Astrocyte (in vitro differentiated cells and primary cell): ENCODE measurements at regions not wholly inside any gene's neighbourhood (a gene's known extent, or its start where the extent isn't known, plus 50 kb on each side); places are given as distances from the start of the nearest gene placed in this dataset.

Experiments used
- DNase-seq: peaks from one replicate; pipeline ENCODE4 v3.0.0-alpha.2; 2010; ENCODE audit warnings: low read depth
- FAIRE-seq: peaks from 2 replicates; lab custom pipeline; 2011; peaks lifted over from hg19 to GRCh38; lab: Jason Lieb, UNC
- H2AFZ ChIP-seq: 2 replicates; pipeline ENCODE4 v1.6.0; 2012; ENCODE audit warnings: low read depth, low read length, inconsistent platforms
- H3K27ac ChIP-seq: 2 replicates; pipeline ENCODE4 v1.5.1; 2011; ENCODE audit warnings: low read depth, low read length, inconsistent platforms
- H3K27me3 ChIP-seq: 2 replicates; pipeline ENCODE4 v1.6.0; 2011; ENCODE audit warnings: low read length, inconsistent platforms; ENCODE audit not compliant: insufficient read depth
- H3K36me3 ChIP-seq: 2 replicates; pipeline ENCODE4 v1.5.1; 2011; ENCODE audit warnings: low read length, inconsistent platforms; ENCODE audit not compliant: insufficient read depth
- H3K4me1 ChIP-seq: 2 replicates; pipeline ENCODE4 v1.5.1; 2011; ENCODE audit warnings: low read length, inconsistent platforms; ENCODE audit not compliant: insufficient read depth
- H3K4me2 ChIP-seq: 2 replicates; pipeline ENCODE4 v1.6.0; 2012; ENCODE audit warnings: low read length, inconsistent platforms
- H3K4me3 ChIP-seq: 2 replicates; pipeline ENCODE4 v1.5.1; 2011; ENCODE audit warnings: low read depth, mild to moderate bottlenecking, low read length, inconsistent platforms; ENCODE audit not compliant: insufficient read depth
- H3K79me2 ChIP-seq: 2 replicates; pipeline ENCODE4 v1.6.0; 2012; ENCODE audit warnings: mild to moderate bottlenecking, low read length, inconsistent platforms; ENCODE audit not compliant: insufficient read depth
- H3K9ac ChIP-seq: 2 replicates; pipeline ENCODE4 v1.6.0; 2012; ENCODE audit warnings: mild to moderate bottlenecking, low read length, inconsistent platforms
- H3K9me3 ChIP-seq: 2 replicates; pipeline ENCODE4 v1.5.1; 2012; ENCODE audit warnings: low read depth, mild to moderate bottlenecking, low read length, inconsistent platforms; ENCODE audit not compliant: insufficient read depth
- H4K20me1 ChIP-seq: 2 replicates; pipeline ENCODE4 v1.6.0; 2012; ENCODE audit warnings: low read length, inconsistent platforms; ENCODE audit not compliant: insufficient read depth
- H3K27ac Mint-ChIP-seq: one replicate; pipeline ENCODE4 v1.8.0; 2021; ENCODE audit warnings: mild to moderate bottlenecking, mixed read lengths; ENCODE audit not compliant: unreplicated experiment
- H3K27me3 Mint-ChIP-seq: one replicate; pipeline ENCODE4 v1.8.0; 2021; ENCODE audit warnings: low read depth, mixed read lengths; ENCODE audit not compliant: unreplicated experiment
- H3K36me3 Mint-ChIP-seq: one replicate; pipeline ENCODE4 v1.8.0; 2021; ENCODE audit warnings: low read depth, mixed read lengths; ENCODE audit not compliant: unreplicated experiment
- H3K4me1 Mint-ChIP-seq: one replicate; pipeline ENCODE4 v1.8.0; 2021; ENCODE audit warnings: low read depth, mixed read lengths; ENCODE audit not compliant: unreplicated experiment
- H3K4me3 Mint-ChIP-seq: one replicate; pipeline ENCODE4 v1.8.0; 2021; ENCODE audit warnings: mild to moderate bottlenecking, moderate library complexity, mixed read lengths; ENCODE audit not compliant: unreplicated experiment
- H3K9me3 Mint-ChIP-seq: one replicate; pipeline ENCODE4 v1.8.0; 2021; ENCODE audit warnings: mild to moderate bottlenecking, mixed read lengths; ENCODE audit not compliant: unreplicated experiment
- CTCF ChIP-seq: IDR thresholded peaks from 2 replicates; pipeline ENCODE4 v1.5.1; 2011; ENCODE audit warnings: low read depth, mild to moderate bottlenecking, inconsistent platforms, low read length, moderate library complexity; ENCODE audit not compliant: insufficient read depth
- EZH2 ChIP-seq: IDR thresholded peaks from 2 replicates; pipeline ENCODE4 v1.6.1; 2012; ENCODE audit warnings: mild to moderate bottlenecking, low read length, inconsistent platforms; ENCODE audit not compliant: insufficient read depth

GRCh38 chr6:68054756-68055155 lies 580.3 kb upstream of the ADGRB3 start:
- H3K9ac ChIP-seq = no peak overlapping the region
- H3K9me3 ChIP-seq = no peaks in the 10 kb centered on the region
- H3K27ac Mint-ChIP-seq = no peak overlapping the region
- H3K9me3 Mint-ChIP-seq = no peaks in the 10 kb centered on the region
- H3K36me3 Mint-ChIP-seq = no peaks in the 10 kb centered on the region
- FAIRE-seq = no peak
- no peak overlapping the region for H3K4me3 ChIP-seq
- H3K4me1 ChIP-seq = no peaks in the 10 kb centered on the region
- H3K4me3 Mint-ChIP-seq = no peak overlapping the region
- no peaks in the 10 kb centered on the region for H3K36me3 ChIP-seq
- H3K4me1 Mint-ChIP-seq = peaks cover 6% of the 10 kb centered on the region
- H2AFZ ChIP-seq = no peak overlapping the region
- no peaks in the 10 kb centered on the region for H3K27me3 ChIP-seq
- H3K27me3 Mint-ChIP-seq = no peaks in the 10 kb centered on the region
- TF ChIP-seq CTCF (no peak), EZH2 (no peak)
- DNase-seq = peak; percentile 39
- no peak overlapping the region for H3K27ac ChIP-seq
- H3K79me2 ChIP-seq = no peaks in the 10 kb centered on the region
- H4K20me1 ChIP-seq = no peaks in the 10 kb centered on the region
- no peak overlapping the region for H3K4me2 ChIP-seq

DNA sequence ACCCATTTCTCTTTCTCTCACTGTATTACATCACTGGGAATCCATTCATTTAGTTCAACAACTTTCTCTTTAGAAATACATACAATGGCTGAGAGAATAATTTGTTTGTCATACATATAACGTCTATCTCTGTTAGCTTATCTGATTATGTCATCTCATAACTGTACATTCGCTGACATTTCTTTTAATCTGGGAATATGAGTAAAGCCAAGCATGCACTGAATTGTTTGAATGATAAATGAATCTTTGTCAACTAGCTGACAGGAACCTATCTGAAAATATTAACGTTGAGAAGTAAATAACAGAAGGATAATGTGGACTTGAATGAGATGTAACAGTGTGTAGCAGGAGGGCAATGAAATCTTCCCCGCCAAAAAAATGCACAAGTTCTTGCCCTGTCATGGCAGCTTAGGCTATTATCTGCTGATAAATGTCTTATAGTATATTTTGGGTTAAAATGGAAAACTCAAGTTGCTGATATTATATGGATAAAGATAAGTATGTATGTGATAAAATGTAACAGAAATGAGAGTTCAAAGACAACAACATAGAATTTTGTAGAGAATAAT lies 581.2 kb upstream of the ADGRB3 start:
- Mint-ChIP-seq H3K27ac (no peak overlapping the region), H3K36me3 (no peaks in the 10 kb centered on the region), H3K27me3 (no peaks in the 10 kb centered on the region), H3K4me1 (peaks cover 6% of the 10 kb centered on the region), H3K9me3 (no peaks in the 10 kb centered on the region), H3K4me3 (no peak overlapping the region)
- H3K9me3 ChIP-seq = no peaks in the 10 kb centered on the region
- no peaks in the 10 kb centered on the region for H3K79me2 ChIP-seq
- H4K20me1 ChIP-seq = no peaks in the 10 kb centered on the region
- no peak overlapping the region for H3K9ac ChIP-seq
- TF ChIP-seq CTCF (no peak), EZH2 (no peak)
- no peak overlapping the region for H3K4me2 ChIP-seq
- H3K4me1 ChIP-seq = no peaks in the 10 kb centered on the region
- FAIRE-seq = no peak
- no peak for DNase-seq
- H3K36me3 ChIP-seq = no peaks in the 10 kb centered on the region
- no peak overlapping the region for H3K27ac ChIP-seq
- H3K27me3 ChIP-seq = no peaks in the 10 kb centered on the region
- H3K4me3 ChIP-seq = no peak overlapping the region
- no peak overlapping the region for H2AFZ ChIP-seq

- TF ChIP-seq EZH2 (no peak), CTCF (no peak)
- Mint-ChIP-seq H3K4me1 (peaks cover 6% of the 10 kb centered on the region), H3K36me3 (no peaks in the 10 kb centered on the region), H3K27ac (no peak overlapping the region), H3K9me3 (no peaks in the 10 kb centered on the region), H3K4me3 (no peak overlapping the region), H3K27me3 (no peaks in the 10 kb centered on the region)
- H3K4me1 ChIP-seq = no peaks in the 10 kb centered on the region
- no peaks in the 10 kb centered on the region for H3K79me2 ChIP-seq
- no peak overlapping the region for H3K4me2 ChIP-seq
- H2AFZ ChIP-seq = no peak overlapping the region
- H3K4me3 ChIP-seq = no peak overlapping the region
- DNase-seq = no peak
- FAIRE-seq = no peak
- H3K9me3 ChIP-seq = no peaks in the 10 kb centered on the region
- no peak overlapping the region for H3K27ac ChIP-seq
- H3K9ac ChIP-seq = no peak overlapping the region
- no peaks in the 10 kb centered on the region for H3K27me3 ChIP-seq
- no peaks in the 10 kb centered on the region for H3K36me3 ChIP-seq
- H4K20me1 ChIP-seq = no peaks in the 10 kb centered on the region
Measured at GRCh38 chr6:68052234-68052633, 582.8 kb upstream of the ADGRB3 start.
